Left colon (tissue), 2 donors: ENCODE measurements at regions not wholly inside any gene's neighbourhood (a gene's known extent, or its start where the extent isn't known, plus 50 kb on each side); places are given as distances from the start of the nearest gene placed in this dataset.

Experiments used
- ATAC-seq: fragments of 200-7000 bp; cut with Tn5 transposase; one replicate; pipeline ENCODE4 v1.9.1; 2020; ENCODE audit warnings: mild to moderate bottlenecking, moderate library complexity
- DNase-seq, 2 donors: peaks; one replicate each; pipeline ENCODE4 v3.0.0-alpha.2; 2020
- intact Hi-C, 2 donors: fragments of 100-400 bp; cut with DNase I in 1 of 2; cut with micrococcal nuclease in 1 of 2; formaldehyde crosslinking; loops; one replicate each; pipeline versions ENCODE4 v1.11.2 to v1.14.0; 2022; cut with DNase I, micrococcal nuclease
- donor health status: DM: no; HTN: no; CAD: no.
- donor health status: DM: yes; HTN: yes; CAD: no.

DNA sequence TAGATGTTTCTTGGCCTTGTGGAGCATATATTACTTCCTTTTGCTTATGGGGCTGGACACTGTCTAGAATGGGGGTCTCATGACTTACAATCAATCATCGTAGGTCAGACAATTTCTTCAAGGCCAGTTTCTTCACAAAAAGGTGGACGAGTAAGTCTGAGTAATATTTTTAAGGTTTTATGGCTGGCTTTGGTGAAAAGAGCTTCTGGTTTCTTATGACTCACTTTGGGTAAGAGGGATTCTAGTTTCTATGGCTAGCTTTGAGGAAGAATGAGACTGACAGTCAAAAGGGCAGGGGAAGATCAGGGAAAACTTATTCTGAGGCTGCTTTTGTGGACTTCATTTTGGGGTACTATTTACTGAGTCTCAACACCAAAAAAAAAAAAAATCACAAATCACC is 2067.2 kb upstream of the C9orf72 start:
- intact Hi-C loops: no loop called here
- ATAC-seq (no peak), DNase-seq (no peak)

- DNase-seq (no peak), ATAC-seq (no peak)
- intact Hi-C loops: no loop called here
Measured at GRCh38 chr9:29644514-29644913, 2071.2 kb upstream of the C9orf72 start.

GRCh38 chr9:29647451-29647850 is 2074.2 kb upstream of the C9orf72 start:
- DNase-seq: no peak
- no peak for ATAC-seq
- intact Hi-C loops: no loop called here

- no peak for DNase-seq
- ATAC-seq: no peak
- intact Hi-C loops: no loop called here
Measured at GRCh38 chr9:29648132-29648531, 2074.9 kb upstream of the C9orf72 start.

GRCh38 chr9:29648601-29649000 is 2075.3 kb upstream of the C9orf72 start:
- ATAC-seq (no peak), DNase-seq (no peak)
- intact Hi-C loops: no loop called here

GRCh38 chr9:29656641-29657406 is 2083.5 kb upstream of the C9orf72 start:
- no peak for ATAC-seq
- intact Hi-C loops: no loop called here
- DNase-seq: no peak

DNA sequence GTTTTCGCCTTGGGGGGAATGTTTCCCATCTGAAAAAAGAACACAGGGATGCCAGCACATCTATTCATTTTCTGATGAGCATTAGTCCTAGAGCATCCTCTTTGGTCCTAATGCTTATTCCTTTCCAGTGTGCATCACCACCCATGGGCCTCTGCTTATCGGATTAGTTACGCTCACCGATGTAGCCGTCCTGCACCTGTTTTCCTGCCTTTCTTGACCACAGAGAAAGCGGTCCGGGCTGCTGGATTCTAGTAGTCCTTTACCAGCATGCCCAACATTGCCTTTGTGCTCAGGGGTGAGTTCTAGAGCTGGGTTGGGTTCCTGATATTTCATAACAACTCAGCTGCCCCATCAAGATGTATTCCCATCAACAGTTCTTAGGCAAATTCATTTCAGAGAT is 2084.5 kb upstream of the C9orf72 start:
- DNase-seq (no peak), ATAC-seq (no peak)
- intact Hi-C loops: no loop called here

DNA sequence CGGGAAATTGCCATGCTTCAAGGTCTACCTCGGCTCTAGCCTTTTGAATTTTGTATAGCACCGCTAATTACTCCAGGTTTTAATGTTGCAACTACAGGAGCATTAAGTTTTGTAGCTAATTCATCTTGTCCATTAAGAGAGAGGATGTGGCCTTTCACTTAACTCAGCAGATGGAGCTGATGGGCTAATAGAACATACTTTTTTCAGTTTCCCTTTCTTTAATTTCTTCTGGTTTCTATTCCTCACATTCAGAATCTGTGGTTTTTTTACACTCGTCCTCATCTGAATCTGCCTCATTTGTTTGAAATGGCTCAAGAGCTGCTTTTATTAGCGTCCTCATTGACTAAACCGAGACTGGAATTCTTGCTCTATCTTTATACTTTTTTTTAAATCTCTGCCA is 2085.7 kb upstream of the C9orf72 start:
- DNase-seq (no peak), ATAC-seq (no peak)
- intact Hi-C loops: no loop called here

DNA sequence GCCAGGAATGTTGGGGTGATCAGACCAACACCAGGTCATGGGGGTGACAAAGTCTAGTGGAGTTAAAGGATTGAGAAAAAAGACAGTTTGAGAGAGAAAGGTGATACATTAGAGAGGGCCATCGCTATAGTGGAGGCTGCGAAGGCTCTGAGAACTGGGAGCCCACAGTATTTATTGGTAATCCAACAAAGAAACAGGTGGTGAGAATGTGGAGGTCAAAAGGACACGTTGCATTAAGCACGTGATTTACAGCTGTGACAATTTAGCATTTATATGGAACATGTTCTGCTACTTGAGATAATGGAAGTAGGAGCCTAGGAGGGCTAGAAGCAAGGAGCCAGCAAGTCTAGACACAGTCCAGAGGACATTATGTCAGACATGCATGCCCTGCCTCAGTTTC is 2086.5 kb upstream of the C9orf72 start:
- intact Hi-C loops: no loop called here
- DNase-seq: no peak
- no peak for ATAC-seq

- DNase-seq (no peak), ATAC-seq (no peak)
- intact Hi-C loops: no loop called here
Measured at GRCh38 chr9:29668732-29669131, 2095.5 kb upstream of the C9orf72 start.

DNA sequence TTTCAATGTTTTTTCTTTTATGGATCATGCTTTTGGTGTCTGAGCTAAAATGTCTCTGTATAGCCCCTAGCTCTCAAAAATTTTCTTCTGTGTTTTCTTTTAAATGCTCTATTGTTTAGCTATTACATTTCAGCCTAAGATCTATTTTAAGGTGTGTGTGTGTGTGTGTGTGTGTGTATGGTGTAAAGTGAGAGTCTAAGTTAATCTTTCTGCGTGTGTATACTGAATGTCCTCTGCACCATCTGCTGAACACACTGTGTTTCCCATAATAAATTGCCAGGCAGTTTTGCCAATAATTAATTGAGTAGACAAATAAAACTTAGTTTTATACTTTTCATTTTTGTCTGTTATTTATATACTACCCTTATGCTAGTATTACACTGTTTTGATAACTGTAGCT is 2096.3 kb upstream of the C9orf72 start:
- no peak for ATAC-seq
- DNase-seq: no peak
- intact Hi-C loops: no loop called here

- DNase-seq: no peak
- intact Hi-C loops: no loop called here
- ATAC-seq: no peak
Measured at GRCh38 chr9:29685531-29685930, 2112.2 kb upstream of the C9orf72 start.

GRCh38 chr9:29691145-29691544 is 2117.9 kb upstream of the C9orf72 start:
- intact Hi-C loops: no loop called here
- DNase-seq (no peak), ATAC-seq (no peak)

DNA sequence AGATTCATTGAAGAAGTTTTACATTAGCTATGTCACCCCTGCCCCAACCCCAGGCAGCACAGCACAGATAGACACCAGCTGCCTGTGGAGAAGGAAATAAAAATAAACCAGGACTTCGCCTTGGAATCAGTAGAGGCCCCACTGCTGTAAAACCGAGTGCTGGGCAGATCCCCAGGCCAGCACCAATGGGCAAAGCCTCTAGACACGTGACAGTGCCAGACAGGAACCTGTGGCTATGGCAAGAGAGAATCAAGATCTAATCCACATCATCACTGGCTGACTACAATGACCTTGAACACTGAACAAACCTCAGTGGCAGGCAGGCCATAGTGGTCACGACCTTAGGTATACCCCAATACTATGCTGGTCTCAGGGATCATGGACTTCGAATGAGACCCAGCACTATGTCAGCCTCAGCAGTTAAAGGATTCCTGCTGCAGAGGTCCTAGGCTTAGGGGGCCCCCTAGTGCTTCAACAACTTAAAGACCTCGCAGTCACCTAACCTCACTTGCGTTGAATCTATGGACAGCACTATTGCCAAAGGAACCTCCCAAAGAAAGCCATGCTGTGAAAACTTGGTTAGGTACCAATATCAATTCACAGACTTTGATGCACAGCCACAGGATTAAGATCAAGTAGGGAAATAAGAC is 2118.6 kb upstream of the C9orf72 start:
- no peak for ATAC-seq
- intact Hi-C loops: no loop called here
- DNase-seq: no peak

DNA sequence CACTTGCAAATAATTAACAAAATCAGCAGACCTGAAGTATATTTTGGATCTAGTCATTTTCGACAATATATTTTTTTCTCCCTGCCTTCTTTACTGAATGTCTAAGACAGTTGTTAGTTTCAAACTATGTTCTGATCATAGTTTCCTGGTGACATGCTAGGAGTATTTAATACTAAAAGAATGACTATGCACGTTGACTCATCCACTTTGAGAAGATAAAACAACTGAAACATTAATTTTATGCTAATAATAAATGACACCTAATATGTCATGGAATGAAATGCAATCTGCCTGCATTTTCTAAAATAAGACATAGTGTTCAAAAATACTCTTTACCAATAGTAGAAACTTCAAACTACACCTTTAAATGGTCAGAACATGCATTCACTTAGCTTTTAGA is 2123.7 kb upstream of the C9orf72 start:
- no peak for ATAC-seq
- DNase-seq: no peak
- intact Hi-C loops: no loop called here

- ATAC-seq (no peak), DNase-seq (no peak)
- intact Hi-C loops: no loop called here
Measured at GRCh38 chr9:29701559-29701958, 2128.3 kb upstream of the C9orf72 start.

GRCh38 chr9:29701971-29702370 is 2128.7 kb upstream of the C9orf72 start:
- DNase-seq (no peak), ATAC-seq (no peak)
- intact Hi-C loops: no loop called here

- no peak for DNase-seq
- ATAC-seq: no peak
- intact Hi-C loops: no loop called here
Measured at GRCh38 chr9:29714860-29715259, 2141.6 kb upstream of the C9orf72 start.

DNA sequence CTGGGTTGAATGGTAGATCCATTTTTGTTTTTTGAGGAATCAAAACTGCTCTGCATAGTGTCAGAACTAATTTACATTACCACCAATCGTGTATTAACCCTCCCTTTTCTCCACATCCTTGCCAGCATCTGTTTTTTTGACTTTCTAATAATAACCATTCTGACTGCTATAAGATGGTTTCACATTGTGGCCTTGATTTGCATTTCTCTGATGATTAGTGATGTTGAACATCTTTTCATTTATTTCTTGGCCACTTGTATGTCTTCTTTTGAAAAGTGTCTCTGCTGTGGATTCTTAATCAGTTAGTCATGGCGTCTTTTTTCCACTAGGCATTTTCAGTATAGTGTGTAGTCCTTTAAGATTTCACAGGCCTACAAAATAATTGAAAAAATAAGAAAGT is 2144.3 kb upstream of the C9orf72 start:
- DNase-seq (no peak), ATAC-seq (no peak)
- intact Hi-C loops: no loop called here

GRCh38 chr9:29730163-29730562 is 2156.9 kb upstream of the C9orf72 start:
- no peak for ATAC-seq
- DNase-seq: no peak

DNA sequence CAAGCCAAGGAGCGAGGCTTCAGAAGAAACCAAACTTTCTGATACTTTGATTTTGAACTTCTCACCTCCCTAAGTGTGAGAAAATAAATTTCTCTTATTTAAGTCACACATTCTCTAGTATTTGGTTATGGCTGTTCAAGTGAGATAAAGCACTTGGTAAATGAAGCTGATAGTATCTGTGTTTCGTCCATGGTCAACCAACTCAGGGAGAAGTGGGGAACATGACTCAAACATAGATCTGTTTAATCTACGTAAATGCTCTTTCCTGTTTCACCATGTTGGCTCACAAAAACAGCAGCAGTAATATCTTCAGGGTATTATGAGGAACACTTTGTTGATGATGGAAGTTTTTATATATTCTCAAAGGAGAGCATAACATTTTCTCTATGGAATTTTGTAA is 2167.2 kb upstream of the C9orf72 start:
- intact Hi-C loops: no loop called here
- ATAC-seq: no peak
- DNase-seq: no peak

More at GRCh38 chr9:29730163-29730562, 2156.9 kb upstream of the C9orf72 start:
- intact Hi-C loops: no loop called here
